GM23338 (cell line): ENCODE measurements at regions not wholly inside any gene's neighbourhood (a gene's known extent, or its start where the extent isn't known, plus 50 kb on each side); places are given as distances from the start of the nearest gene placed in this dataset.

Source experiments
- ATAC-seq: fragments of 200-7000 bp; cut with Tn5 transposase; 3 replicates; pipeline ENCODE4 v1.9.1; 2020
- DNase-seq: peaks from one replicate; pipeline ENCODE4 v3.0.0-alpha.2; 2015; ENCODE audit warnings: low spot score
- H2AFZ ChIP-seq: fragments of 200-600 bp; sonication (generic); 2 replicates; pipeline ENCODE4 v1.8.0; 2016; ENCODE audit warnings: antibody characterized with exemption, mild to moderate bottlenecking, moderate library complexity
- H3F3A ChIP-seq: fragments of 200-600 bp; sonication (generic); replicated peaks from 2 replicates; pipeline ENCODE4 v1.8.0; 2017; ENCODE audit warnings: antibody characterized with exemption, mixed run types, low read depth
- H3K27ac ChIP-seq: fragments of 200-600 bp; sonication (generic); 2 replicates; pipeline ENCODE4 v1.6.1; 2016; ENCODE audit warnings: low read depth
- H3K27me3 ChIP-seq: fragments of 200-600 bp; sonication (generic); 2 replicates; pipeline ENCODE4 v1.8.0; 2016; ENCODE audit warnings: mild to moderate bottlenecking, mixed run types, moderate library complexity; ENCODE audit not compliant: insufficient read depth
- H3K36me3 ChIP-seq: fragments of 200-600 bp; sonication (generic); 2 replicates; pipeline ENCODE4 v1.8.0; 2016; ENCODE audit warnings: mild to moderate bottlenecking; ENCODE audit not compliant: insufficient read depth
- H3K4me1 ChIP-seq: fragments of 200-600 bp; sonication (generic); 2 replicates; pipeline ENCODE4 v1.8.0; 2016; ENCODE audit warnings: mild to moderate bottlenecking, moderate library complexity; ENCODE audit not compliant: insufficient read depth
- H3K4me2 ChIP-seq: fragments of 200-600 bp; sonication (generic); 2 replicates; pipeline ENCODE4 v1.7.1; 2017; ENCODE audit warnings: mixed run types
- H3K4me3 ChIP-seq: fragments of 200-600 bp; sonication (generic); 2 replicates; pipeline ENCODE4 v1.6.1; 2016; ENCODE audit warnings: mixed run types
- H3K79me2 ChIP-seq: fragments of 200-600 bp; sonication (generic); replicated peaks from 2 replicates; pipeline ENCODE4 v1.8.0; 2017; ENCODE audit warnings: mild to moderate bottlenecking; ENCODE audit not compliant: insufficient read depth
- H3K9me2 ChIP-seq: fragments of 200-600 bp; sonication (generic); 2 replicates; pipeline ENCODE4 v1.8.0; 2017; ENCODE audit not compliant: insufficient read depth
- H4K20me1 ChIP-seq: fragments of 200-600 bp; sonication (generic); replicated peaks from 2 replicates; pipeline ENCODE4 v1.8.0; 2017; ENCODE audit warnings: mild to moderate bottlenecking; ENCODE audit not compliant: insufficient read depth
- H3K27ac Mint-ChIP-seq: 2 replicates; pipeline ENCODE4 v1.8.0; 2020; ENCODE audit warnings: inconsistent platforms, mild to moderate bottlenecking, moderate library complexity, mixed read lengths
- H3K27me3 Mint-ChIP-seq: 3 replicates; pipeline ENCODE4 v1.8.0; 2022; ENCODE audit warnings: low read depth, mild to moderate bottlenecking, moderate library complexity, mixed read lengths, inconsistent platforms; ENCODE audit not compliant: insufficient read depth, poor library complexity
- H3K36me3 Mint-ChIP-seq: 3 replicates; pipeline ENCODE4 v1.8.0; 2021; ENCODE audit warnings: low read depth, mild to moderate bottlenecking, inconsistent platforms, moderate library complexity, mixed read lengths
- H3K4me1 Mint-ChIP-seq: 3 replicates; pipeline ENCODE4 v1.8.0; 2020; ENCODE audit warnings: mild to moderate bottlenecking, inconsistent platforms, mixed read lengths
- H3K4me3 Mint-ChIP-seq: 3 replicates; pipeline ENCODE4 v1.8.0; 2021; ENCODE audit warnings: moderate library complexity, mild to moderate bottlenecking, inconsistent platforms, mixed read lengths
- H3K9me3 Mint-ChIP-seq: 3 replicates; pipeline ENCODE4 v1.8.0; 2020; ENCODE audit warnings: moderate library complexity, mild to moderate bottlenecking, inconsistent platforms, mixed read lengths
- CREB1 ChIP-seq: fragments of 250-450 bp; sonication (Bioruptor Pico); IDR thresholded peaks from 2 replicates; pipeline ENCODE4 v1.5.0; 2020; ENCODE audit warnings: low read depth, mild to moderate bottlenecking, moderate library complexity
- EZH2 ChIP-seq: fragments of 200-600 bp; sonication (generic); IDR thresholded peaks from one replicate; pipeline ENCODE4 v1.8.0; 2017; ENCODE audit warnings: antibody characterized with exemption, mild to moderate bottlenecking, low read depth; ENCODE audit not compliant: unreplicated experiment
- JUNB ChIP-seq: IDR thresholded peaks from one replicate; pipeline ENCODE4 v1.6.1; 2016; ENCODE audit warnings: antibody characterized with exemption; ENCODE audit not compliant: unreplicated experiment
- NANOG ChIP-seq: IDR thresholded peaks from 2 replicates; pipeline ENCODE4 v1.6.1; 2016; ENCODE audit warnings: antibody characterized with exemption, borderline replicate concordance
- POLR2AphosphoS5 ChIP-seq: IDR thresholded peaks from 2 replicates; pipeline ENCODE4 v1.6.1; 2016; ENCODE audit warnings: antibody characterized with exemption, low read depth
- STAT1 ChIP-seq: IDR thresholded peaks from one replicate; pipeline ENCODE4 v1.6.1; 2016; ENCODE audit warnings: antibody characterized with exemption; ENCODE audit not compliant: unreplicated experiment
- TF ChIP-seq, protein P1 (sequence below): IDR thresholded peaks from 2 replicates; pipeline ENCODE4 v1.6.1; 2016; ENCODE audit warnings: antibody characterized with exemption
- TF ChIP-seq, protein P2 (sequence below): fragments of 250-450 bp; sonication (Bioruptor Pico); IDR thresholded peaks from 2 replicates; pipeline ENCODE4 v1.5.0; 2020; ENCODE audit warnings: mild to moderate bottlenecking, moderate library complexity
- TF ChIP-seq, protein P3 (sequence below): IDR thresholded peaks from one replicate; pipeline ENCODE4 v1.6.1; 2018; ENCODE audit warnings: antibody characterized with exemption; ENCODE audit not compliant: unreplicated experiment
- TF ChIP-seq, protein P4 (sequence below), 2 experiments: fragments of 200-600 bp in 1 of 2; sonication (generic) in 1 of 2; conservative IDR thresholded peaks; 2 replicates each; pipeline versions ENCODE4 v1.5.1 to v1.6.1; 2016 to 2017; ENCODE audit warnings: antibody characterized with exemption in 2 of 2, low read depth in 2 of 2, mild to moderate bottlenecking in 2 of 2, moderate library complexity in 1 of 2

DNA sequence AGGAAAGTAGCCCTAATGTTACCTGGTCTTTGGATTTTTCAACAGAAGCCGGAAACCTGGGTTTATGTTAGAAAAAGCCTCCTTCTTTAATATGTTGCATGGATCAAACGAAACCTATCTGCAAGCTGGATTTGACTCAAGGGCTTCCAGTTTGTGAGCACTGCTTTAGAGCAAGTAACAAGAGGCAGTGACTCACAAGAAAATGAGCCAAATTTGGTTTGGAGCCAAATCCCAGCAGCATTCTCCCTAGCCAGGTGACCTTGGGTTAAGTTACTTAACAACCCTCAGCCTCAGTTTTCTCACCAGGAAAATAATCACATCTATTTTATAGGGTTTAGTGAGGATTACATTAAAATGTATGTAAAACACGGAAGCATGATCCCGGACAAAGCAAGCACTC is 215.2 kb upstream of the PRICKLE2 start (continued):
- TF ChIP-seq NANOG = no peak

DNA sequence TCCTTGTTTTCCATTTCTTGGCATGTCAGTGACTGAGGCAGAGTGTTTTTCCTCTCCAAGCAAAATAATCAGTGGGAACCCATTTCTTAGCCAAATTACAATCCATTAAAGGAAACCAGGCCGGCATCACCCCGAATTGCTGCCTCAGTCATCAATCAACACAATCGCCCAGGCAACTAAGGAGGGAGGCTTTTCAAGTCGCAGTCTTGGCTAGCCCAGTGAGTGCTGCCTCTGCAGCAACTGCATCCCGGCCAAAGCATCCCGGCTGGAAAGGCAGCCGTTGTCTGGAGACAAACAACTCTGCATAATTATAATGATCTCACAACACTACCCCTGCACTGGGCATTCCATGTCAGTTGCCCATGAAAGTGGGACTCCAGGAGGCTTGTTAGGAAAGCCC is 213.5 kb upstream of the PRICKLE2 start:
- H3K27me3 Mint-ChIP-seq = no peaks in the 10 kb centered on the region
- Histone ChIP-seq H3K27me3 (no peaks in the 10 kb centered on the region), H3K27ac (no peak overlapping the region), H3K79me2 (no peaks in the 10 kb centered on the region), H3K4me3 (no peak overlapping the region), H2AFZ (no peak overlapping the region), H4K20me1 (no peaks in the 10 kb centered on the region), H3K36me3 (no peaks in the 10 kb centered on the region), H3K4me2 (no peak overlapping the region), H3F3A (0 out of 2 replicates have a peak, but pooled peaks cover 2% of the 10 kb centered on the region), H3K9me2 (0 out of 2 replicates have a peak, but pooled peaks cover under 1% of the 10 kb centered on the region), H3K4me1 (peaks cover 38% of the 10 kb centered on the region)
- ATAC-seq (peak; percentile 51), DNase-seq (peak; percentile 45)
- H3K36me3 Mint-ChIP-seq = peaks cover 20% of the 10 kb centered on the region
- TF ChIP-seq, protein P1, sequence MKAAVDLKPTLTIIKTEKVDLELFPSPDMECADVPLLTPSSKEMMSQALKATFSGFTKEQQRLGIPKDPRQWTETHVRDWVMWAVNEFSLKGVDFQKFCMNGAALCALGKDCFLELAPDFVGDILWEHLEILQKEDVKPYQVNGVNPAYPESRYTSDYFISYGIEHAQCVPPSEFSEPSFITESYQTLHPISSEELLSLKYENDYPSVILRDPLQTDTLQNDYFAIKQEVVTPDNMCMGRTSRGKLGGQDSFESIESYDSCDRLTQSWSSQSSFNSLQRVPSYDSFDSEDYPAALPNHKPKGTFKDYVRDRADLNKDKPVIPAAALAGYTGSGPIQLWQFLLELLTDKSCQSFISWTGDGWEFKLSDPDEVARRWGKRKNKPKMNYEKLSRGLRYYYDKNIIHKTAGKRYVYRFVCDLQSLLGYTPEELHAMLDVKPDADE = no peak
- no peak for TF ChIP-seq CREB1 (CRISPR knock-in tag)
- TF ChIP-seq JUNB = no peak
- TF ChIP-seq NANOG = no peak
- TF ChIP-seq, protein P2, sequence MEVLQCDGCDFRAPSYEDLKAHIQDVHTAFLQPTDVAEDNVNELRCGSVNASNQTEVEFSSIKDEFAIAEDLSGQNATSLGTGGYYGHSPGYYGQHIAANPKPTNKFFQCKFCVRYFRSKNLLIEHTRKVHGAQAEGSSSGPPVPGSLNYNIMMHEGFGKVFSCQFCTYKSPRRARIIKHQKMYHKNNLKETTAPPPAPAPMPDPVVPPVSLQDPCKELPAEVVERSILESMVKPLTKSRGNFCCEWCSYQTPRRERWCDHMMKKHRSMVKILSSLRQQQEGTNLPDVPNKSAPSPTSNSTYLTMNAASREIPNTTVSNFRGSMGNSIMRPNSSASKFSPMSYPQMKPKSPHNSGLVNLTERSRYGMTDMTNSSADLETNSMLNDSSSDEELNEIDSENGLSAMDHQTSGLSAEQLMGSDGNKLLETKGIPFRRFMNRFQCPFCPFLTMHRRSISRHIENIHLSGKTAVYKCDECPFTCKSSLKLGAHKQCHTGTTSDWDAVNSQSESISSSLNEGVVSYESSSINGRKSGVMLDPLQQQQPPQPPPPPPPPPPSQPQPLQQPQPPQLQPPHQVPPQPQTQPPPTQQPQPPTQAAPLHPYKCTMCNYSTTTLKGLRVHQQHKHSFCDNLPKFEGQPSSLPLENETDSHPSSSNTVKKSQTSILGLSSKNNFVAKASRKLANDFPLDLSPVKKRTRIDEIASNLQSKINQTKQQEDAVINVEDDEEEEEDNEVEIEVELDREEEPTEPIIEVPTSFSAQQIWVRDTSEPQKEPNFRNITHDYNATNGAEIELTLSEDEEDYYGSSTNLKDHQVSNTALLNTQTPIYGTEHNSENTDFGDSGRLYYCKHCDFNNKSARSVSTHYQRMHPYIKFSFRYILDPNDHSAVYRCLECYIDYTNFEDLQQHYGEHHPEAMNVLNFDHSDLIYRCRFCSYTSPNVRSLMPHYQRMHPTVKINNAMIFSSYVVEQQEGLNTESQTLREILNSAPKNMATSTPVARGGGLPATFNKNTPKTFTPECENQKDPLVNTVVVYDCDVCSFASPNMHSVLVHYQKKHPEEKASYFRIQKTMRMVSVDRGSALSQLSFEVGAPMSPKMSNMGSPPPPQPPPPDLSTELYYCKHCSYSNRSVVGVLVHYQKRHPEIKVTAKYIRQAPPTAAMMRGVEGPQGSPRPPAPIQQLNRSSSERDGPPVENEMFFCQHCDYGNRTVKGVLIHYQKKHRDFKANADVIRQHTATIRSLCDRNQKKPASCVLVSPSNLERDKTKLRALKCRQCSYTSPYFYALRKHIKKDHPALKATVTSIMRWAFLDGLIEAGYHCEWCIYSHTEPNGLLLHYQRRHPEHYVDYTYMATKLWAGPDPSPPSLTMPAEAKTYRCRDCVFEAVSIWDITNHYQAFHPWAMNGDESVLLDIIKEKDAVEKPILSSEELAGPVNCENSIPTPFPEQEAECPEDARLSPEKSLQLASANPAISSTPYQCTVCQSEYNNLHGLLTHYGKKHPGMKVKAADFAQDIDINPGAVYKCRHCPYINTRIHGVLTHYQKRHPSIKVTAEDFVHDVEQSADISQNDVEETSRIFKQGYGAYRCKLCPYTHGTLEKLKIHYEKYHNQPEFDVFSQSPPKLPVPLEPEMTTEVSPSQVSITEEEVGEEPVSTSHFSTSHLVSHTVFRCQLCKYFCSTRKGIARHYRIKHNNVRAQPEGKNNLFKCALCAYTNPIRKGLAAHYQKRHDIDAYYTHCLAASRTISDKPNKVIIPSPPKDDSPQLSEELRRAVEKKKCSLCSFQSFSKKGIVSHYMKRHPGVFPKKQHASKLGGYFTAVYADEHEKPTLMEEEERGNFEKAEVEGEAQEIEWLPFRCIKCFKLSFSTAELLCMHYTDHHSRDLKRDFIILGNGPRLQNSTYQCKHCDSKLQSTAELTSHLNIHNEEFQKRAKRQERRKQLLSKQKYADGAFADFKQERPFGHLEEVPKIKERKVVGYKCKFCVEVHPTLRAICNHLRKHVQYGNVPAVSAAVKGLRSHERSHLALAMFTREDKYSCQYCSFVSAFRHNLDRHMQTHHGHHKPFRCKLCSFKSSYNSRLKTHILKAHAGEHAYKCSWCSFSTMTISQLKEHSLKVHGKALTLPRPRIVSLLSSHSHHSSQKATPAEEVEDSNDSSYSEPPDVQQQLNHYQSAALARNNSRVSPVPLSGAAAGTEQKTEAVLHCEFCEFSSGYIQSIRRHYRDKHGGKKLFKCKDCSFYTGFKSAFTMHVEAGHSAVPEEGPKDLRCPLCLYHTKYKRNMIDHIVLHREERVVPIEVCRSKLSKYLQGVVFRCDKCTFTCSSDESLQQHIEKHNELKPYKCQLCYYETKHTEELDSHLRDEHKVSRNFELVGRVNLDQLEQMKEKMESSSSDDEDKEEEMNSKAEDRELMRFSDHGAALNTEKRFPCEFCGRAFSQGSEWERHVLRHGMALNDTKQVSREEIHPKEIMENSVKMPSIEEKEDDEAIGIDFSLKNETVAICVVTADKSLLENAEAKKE = no peak
- no peak for TF ChIP-seq STAT1
- no peak for TF ChIP-seq EZH2
- TF ChIP-seq, protein P3, sequence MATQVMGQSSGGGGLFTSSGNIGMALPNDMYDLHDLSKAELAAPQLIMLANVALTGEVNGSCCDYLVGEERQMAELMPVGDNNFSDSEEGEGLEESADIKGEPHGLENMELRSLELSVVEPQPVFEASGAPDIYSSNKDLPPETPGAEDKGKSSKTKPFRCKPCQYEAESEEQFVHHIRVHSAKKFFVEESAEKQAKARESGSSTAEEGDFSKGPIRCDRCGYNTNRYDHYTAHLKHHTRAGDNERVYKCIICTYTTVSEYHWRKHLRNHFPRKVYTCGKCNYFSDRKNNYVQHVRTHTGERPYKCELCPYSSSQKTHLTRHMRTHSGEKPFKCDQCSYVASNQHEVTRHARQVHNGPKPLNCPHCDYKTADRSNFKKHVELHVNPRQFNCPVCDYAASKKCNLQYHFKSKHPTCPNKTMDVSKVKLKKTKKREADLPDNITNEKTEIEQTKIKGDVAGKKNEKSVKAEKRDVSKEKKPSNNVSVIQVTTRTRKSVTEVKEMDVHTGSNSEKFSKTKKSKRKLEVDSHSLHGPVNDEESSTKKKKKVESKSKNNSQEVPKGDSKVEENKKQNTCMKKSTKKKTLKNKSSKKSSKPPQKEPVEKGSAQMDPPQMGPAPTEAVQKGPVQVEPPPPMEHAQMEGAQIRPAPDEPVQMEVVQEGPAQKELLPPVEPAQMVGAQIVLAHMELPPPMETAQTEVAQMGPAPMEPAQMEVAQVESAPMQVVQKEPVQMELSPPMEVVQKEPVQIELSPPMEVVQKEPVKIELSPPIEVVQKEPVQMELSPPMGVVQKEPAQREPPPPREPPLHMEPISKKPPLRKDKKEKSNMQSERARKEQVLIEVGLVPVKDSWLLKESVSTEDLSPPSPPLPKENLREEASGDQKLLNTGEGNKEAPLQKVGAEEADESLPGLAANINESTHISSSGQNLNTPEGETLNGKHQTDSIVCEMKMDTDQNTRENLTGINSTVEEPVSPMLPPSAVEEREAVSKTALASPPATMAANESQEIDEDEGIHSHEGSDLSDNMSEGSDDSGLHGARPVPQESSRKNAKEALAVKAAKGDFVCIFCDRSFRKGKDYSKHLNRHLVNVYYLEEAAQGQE = no peak
- TF ChIP-seq POLR2AphosphoS5 = no peak
- TF ChIP-seq, protein P4, sequence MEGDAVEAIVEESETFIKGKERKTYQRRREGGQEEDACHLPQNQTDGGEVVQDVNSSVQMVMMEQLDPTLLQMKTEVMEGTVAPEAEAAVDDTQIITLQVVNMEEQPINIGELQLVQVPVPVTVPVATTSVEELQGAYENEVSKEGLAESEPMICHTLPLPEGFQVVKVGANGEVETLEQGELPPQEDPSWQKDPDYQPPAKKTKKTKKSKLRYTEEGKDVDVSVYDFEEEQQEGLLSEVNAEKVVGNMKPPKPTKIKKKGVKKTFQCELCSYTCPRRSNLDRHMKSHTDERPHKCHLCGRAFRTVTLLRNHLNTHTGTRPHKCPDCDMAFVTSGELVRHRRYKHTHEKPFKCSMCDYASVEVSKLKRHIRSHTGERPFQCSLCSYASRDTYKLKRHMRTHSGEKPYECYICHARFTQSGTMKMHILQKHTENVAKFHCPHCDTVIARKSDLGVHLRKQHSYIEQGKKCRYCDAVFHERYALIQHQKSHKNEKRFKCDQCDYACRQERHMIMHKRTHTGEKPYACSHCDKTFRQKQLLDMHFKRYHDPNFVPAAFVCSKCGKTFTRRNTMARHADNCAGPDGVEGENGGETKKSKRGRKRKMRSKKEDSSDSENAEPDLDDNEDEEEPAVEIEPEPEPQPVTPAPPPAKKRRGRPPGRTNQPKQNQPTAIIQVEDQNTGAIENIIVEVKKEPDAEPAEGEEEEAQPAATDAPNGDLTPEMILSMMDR (conservative IDR thresholded peaks at IDR 0.05; ENCODE audit: low read depth in 2 of 2) = no peak
- peaks cover 17% of the 10 kb centered on the region for H3K9me3 Mint-ChIP-seq
- no peak overlapping the region for H3K4me3 Mint-ChIP-seq
- peaks cover 43% of the 10 kb centered on the region for H3K4me1 Mint-ChIP-seq
- H3K27ac Mint-ChIP-seq = no peak overlapping the region
